Stimulated activated CD4-positive, alpha-beta T cell treated with anti-CD3 and anti-CD28 coated beads, Interleukin-12 subunit alpha, Interleukin-12 subunit beta, amount 100 ng/mL, for 48 hours (primary cell): ENCODE measurements at regions not wholly inside any gene's neighbourhood (a gene's known extent, or its start where the extent isn't known, plus 50 kb on each side); places are given as distances from the start of the nearest gene placed in this dataset.
"Not testable (repeated sequence)": the region's sequence is repeated elsewhere in the genome, so short reads cannot be mapped to it uniquely, and the experiment has no call there.

ENCODE experiments used
- DNase-seq, 3 donors: peaks; one replicate each; pipeline ENCODE4 v3.0.0-alpha.2; 2020; ENCODE audit warnings: low read depth in 2 of 3, low spot score in 1 of 3

- DNase-seq: no peak
Measured at GRCh38 chr20:52446421-52447224, 255.0 kb upstream of the ZFP64 start.

GRCh38 chr20:52444455-52444854 lies 252.9 kb upstream of the ZFP64 start:
- DNase-seq: no peak

DNA sequence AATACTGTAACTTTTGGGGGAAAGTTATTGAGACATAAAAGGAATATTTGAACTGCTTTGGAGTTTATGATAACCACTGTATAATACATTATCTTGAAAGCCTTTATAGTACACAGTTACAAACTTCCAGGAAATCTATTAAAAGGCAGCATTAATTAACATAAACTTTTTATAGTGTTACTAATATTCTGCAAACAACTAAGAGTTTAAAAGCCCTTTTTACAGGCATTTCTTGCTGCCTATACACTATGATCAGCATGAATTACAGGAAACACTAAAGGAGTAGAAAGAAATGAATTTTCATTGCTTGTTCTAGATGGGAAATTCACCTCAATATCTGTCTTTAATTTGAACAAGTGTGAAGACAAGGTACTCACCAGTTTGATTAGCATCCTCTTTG lies 252.3 kb upstream of the ZFP64 start:
- DNase-seq: no peak

GRCh38 chr20:52441710-52442109 lies 250.1 kb upstream of the ZFP64 start:
- no peak for DNase-seq

DNA sequence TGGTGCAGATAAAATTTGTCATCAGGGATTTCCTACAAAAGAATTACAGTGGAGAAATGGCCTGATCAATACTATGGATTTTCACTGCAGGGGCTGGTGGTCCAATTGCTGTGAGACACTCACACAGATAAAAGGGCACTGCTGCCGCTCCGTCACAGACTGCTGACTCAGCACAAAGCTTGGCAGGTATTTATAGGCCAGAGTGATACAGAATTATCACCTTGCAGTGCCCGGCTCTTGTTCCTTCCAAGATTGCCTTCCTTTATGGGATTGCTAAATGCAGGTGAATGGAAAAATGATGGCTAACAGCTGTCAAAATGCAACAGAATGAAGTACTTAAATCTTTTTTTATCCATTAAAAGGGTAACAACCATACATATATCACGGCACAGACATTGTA lies 247.8 kb upstream of the ZFP64 start:
- no peak for DNase-seq

GRCh38 chr20:52438326-52438963 lies 246.9 kb upstream of the ZFP64 start:
- no peak for DNase-seq

GRCh38 chr20:52434453-52434852 lies 242.9 kb upstream of the ZFP64 start:
- no peak for DNase-seq

DNA sequence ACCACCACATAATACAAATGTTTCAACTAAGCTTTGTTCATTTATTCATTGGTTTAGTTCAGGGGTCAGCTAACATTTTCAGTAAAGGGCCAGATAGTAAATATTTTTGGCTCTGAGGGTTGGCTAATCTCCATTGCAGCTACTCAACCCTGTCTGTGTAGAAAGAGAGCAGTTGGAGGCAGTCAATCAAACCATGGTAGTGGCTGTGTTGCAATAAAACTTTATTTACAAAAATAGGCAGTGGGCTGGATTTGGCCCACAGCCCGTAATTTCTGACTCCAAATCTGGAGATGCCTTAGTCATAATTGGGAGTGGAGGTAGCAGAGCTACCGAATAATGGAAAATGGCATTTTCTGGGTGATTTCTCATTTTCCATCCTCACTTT lies 242.5 kb upstream of the ZFP64 start:
- no peak for DNase-seq

DNA sequence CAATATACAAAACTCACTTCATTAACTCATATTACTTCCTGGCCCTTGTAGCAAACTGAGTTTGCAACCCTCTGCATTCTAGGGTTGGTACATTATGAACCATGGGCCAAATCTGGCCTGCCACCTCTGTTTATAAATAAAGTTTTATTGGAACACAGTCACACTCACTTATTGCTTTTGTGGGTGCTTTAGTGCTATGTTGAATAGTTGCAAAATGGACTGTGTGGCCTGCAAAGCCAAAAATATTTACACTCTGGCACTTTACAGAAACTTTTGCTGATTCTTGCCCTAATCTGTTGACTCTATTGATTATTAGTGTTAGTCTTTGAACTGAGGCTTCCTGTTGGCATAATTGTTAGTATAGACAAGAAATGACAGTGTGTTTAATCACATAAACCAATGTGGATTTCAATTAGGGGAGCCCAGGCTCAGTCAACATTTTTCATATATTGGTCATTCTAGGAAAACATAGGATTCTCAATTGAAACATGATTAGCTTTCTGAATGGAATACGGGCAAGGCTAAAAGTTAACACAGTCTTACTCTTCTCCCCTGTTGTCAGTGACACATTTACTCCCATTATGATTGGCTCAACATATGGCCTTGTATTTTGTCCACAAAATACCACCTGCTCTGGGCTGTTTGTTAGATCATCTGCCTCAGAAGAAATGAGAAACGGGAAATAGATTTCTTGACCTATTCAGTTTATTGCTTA lies 241.9 kb upstream of the ZFP64 start:
- DNase-seq: no peak

DNA sequence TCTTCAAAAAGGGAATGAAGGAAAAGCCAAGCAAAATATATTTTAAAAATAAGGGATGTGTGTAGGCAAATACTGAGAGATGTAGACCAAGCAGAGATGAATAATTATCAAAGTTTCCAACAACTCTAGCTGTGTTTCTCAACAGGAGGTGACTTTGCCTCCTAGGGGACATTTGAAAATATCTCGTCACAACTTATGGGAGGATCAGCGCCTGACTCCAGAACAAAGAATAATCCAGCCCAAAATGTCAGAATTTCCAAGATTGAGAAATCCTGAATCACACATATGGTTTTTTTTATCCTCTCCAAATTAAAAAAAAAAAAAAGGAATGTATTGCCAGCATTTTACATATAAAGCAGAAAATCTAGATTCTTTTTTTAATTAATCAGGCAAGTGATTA lies 241.2 kb upstream of the ZFP64 start:
- no peak for DNase-seq

DNA sequence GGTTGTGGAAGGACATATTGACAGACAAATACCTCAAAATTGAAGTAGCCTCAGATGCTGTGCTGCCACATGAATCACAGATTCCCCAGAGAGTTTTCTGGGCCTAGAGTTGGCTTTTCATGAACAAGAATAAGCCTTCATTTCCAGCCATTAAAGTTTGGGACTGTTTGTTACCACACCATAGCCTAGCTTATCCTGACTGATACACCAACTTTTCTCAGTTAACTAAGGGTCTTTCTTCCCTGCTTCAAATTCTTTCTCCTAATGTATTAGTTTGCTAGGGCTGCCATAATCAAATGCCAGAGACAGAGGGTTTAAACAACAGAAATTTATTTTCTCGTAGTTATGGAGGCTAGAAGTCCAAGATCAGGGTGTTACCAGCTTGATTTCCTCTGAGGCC lies 237.4 kb upstream of the ZFP64 start:
- DNase-seq: no peak

DNA sequence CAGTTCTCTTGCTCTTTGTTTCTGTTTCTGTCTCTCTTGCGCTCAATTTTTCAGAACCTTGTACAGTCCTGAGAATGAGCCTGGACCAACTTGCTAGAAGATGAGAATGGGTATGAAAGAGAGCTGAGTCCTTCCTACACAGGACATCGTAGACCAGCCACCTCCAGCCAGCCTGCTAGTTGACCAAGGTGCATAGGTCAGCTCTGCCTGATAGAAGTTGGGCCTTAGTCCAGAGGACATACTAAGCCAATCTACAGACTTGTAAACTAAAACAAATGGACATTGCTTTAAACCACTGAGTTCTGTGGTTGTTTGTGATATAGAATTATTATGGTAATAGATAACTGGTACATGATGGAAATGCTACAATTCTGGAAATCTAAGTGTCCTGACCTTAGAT lies 236.4 kb upstream of the ZFP64 start:
- no peak for DNase-seq

- no peak for DNase-seq
Measured at GRCh38 chr20:52426856-52427255, 235.3 kb upstream of the ZFP64 start.

GRCh38 chr20:52425701-52426100 lies 234.1 kb upstream of the ZFP64 start:
- DNase-seq: no peak

DNA sequence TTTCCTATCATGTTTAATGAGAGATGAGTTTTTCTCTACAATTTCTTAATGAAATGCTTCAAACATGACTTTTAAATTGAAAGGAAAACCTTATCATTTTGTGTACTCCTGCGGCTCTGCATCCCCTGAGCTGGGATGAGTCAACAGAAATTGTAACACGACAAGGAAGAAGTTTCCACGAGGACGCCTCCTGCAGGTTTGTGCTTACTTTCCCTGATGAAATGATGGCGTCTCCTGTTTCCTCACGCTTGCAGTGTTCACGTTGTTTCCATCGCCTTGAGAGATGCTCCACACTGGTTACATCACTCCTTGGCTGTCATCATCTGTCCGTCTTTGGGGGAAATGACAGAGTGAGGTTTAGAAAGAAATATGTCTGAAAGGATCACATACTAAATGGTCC lies 233.7 kb upstream of the ZFP64 start:
- peak in 1 of 3 donors; percentile 0 for DNase-seq

- not testable (repeated sequence) for DNase-seq
Measured at GRCh38 chr20:52424357-52424942, 232.9 kb upstream of the ZFP64 start.

DNA sequence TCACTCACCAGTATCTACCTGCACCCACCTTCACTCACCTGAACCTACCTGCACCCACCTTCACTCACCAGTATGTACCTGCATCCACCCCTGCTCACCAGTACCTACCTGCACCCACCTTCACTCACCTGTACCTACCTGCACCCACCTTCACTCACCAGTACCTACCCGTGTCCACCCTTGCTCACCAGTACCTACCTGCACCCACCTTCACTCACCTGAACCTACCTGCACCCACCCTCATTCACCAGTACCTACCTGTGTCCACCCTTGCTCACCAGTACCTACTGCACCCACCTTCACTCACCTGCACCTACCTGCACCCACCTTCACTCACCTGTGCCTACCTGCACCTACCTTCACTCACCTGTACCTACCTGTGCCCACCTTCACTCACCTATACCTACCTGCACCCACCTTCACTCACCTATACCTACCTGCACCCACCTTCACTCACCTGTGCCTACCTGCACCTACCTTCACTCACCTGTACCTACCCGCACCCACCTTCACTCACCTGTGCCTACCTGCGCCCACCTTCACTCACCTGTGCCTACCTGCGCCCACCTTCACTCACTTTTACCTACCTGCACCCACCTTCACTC lies 232.1 kb upstream of the ZFP64 start:
- not testable (repeated sequence) for DNase-seq

GRCh38 chr20:52422574-52423336 lies 231.2 kb upstream of the ZFP64 start:
- DNase-seq: no peak

GRCh38 chr20:52420805-52421204 lies 229.2 kb upstream of the ZFP64 start:
- no peak for DNase-seq

GRCh38 chr20:52419205-52419604 lies 227.6 kb upstream of the ZFP64 start:
- DNase-seq: no peak

- DNase-seq: no peak
Measured at GRCh38 chr20:52416953-52417352, 225.4 kb upstream of the ZFP64 start.
